DMS114 treated with DMSO at 0.1 percent for 48 hours (cell line): ENCODE measurements at regions not wholly inside any gene's neighbourhood (a gene's known extent, or its start where the extent isn't known, plus 50 kb on each side); places are given as distances from the start of the nearest gene placed in this dataset.

ENCODE experiments used
- DNase-seq: peaks from one replicate; lab custom pipeline; 2025; ENCODE audit not compliant: unreplicated experiment; lab: John Stamatoyannopoulos, UW

DNA sequence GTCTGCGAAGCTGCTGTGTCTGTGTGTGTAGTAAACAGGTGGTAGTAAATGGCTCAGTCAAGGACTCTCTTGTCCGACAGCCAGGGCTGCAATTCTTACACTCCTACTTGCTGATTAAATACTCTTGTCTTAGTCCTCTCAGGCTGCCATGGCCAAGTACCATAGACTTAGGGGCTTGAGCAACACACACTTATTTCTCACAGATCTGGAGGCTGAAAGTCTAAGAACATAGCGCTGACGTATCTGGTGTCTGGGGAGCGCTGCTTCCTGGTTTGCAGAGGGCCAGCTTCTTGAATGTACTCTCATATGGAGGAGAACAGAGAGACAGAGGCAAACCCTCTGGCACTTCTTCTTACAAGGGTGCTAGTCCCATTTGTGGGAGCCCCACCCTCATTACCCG, 411.0 kb downstream of the MED10 start:
- no peak for DNase-seq

GRCh38 chr5:5965132-5965531, 413.2 kb downstream of the MED10 start:
- no peak for DNase-seq

DNA sequence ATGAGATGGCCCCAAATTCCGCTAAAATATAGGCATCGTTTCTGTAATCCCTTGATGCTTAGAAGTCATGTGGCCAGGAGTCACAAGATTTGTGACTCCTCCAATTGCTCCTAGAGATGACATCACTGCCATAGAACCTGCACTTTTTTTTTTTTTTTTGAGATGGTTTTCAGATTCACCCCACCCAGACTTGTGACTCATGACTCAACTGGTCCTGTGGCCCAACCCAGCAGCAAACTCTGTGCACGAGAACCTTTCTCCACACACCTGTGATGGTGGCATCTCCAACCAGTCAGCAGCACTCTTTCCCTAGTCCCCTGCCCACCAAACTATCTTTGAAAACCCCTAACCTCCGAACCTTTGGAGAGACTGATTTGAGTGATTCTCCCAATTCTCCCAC, 414.0 kb downstream of the MED10 start:
- no peak for DNase-seq

GRCh38 chr5:5957737-5958136, 420.6 kb downstream of the MED10 start:
- DNase-seq, result no peak

DNA sequence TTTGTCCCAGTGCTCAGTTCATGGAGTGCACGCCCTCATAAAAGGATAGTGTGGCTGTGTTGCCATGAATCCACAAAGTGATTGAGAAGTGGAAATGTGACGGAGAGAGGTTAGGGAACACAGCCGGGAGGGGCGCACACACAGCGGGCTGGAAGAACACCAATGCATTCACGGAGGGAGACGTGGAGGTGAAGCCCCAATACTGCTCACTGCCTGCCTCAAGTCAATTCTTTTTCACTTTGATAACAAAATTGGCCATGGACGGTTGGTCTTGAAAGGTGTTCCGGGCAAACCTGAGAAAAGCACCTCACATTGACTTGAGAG, 424.1 kb downstream of the MED10 start:
- DNase-seq, result no peak

DNA sequence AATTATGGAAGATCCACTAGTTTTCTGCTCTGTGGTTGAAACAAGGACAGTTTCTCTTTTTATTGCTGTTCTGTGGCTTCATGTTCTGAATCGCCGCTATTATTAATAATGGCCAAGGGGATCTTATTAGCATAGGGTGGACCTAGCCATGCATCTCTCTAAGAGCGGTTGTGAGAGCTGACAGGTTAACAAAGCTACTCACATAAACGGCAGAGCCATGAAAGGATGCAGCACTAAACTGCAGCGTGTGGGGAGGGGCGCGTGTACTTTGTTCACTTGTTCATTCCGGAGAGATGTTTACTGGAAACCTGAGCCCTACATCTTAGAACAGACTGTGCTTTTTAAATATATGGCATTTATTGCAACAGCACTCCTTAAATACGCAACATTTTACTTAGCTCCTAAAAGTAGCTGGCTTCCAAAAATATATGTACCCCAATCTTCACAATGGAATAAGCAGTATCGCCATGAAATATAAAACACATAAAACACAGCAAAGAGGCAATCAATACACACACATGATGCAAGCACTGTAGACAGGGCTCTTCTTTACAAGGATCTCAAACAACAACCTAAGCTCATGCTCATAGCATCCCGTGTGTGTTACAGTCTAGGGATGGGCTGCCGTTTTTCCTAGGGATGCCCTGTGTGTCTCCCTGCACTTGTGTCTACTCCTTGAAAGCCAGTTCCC, 424.6 kb downstream of the MED10 start:
- DNase-seq, result no peak

DNA sequence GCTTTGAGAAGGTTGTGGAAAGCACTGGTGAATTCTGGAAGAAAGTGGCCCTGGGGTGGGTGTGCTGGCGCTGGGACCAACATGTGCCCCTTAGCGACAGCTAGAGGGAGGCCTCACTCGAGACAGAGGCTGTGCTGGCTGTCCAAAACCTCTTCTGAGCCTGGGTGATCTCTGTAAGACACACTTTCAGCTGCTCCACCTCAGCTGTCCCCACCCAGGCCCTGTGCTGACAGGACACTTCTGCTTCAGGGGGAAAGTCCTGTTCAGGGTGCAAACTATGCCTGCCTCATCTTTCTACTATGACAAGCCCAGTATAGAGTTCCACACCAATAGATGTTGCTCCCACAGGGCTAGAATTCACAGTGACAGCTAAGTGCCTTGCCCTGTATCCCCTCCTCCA, 426.4 kb downstream of the MED10 start:
- no peak for DNase-seq

DNA sequence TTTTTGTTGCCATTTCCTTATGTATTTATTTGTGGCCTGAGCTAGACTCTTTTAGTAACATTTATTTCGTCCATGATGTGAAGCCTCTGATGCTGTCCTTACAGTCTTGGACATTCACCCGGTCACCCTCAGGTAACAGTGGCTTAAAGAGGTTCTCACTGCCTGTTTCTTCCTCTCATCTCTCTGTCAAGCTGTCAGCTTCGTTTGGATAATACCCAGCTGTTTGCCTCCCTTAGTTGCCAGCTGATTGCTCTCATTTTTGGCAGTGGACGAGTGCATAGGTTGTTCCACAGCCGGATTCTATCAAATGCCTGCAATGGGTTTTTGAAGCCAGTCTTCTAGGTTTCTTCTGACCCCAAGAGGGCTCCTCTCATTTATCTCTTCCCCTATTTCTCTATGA, 427.7 kb downstream of the MED10 start:
- no peak for DNase-seq

DNA sequence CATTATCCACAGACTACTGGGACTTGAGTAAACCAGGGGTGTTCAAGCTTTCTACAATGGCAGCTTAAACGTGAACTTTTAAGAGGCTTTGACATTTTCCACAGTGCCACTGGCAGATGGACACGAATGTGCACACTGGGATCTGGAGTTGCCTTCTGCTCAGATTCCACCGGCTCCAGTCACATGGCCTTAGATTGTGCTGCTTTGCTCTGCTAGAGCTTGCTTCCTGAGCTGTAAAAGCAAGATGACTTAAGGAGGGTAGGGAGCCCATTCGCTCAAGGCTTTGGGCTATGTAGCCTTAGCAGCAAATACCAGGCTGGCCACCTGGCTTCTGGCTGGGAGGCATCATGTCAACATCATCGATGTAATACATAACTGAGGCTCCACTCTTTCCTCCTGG, 436.9 kb downstream of the MED10 start:
- no peak for DNase-seq

DNA sequence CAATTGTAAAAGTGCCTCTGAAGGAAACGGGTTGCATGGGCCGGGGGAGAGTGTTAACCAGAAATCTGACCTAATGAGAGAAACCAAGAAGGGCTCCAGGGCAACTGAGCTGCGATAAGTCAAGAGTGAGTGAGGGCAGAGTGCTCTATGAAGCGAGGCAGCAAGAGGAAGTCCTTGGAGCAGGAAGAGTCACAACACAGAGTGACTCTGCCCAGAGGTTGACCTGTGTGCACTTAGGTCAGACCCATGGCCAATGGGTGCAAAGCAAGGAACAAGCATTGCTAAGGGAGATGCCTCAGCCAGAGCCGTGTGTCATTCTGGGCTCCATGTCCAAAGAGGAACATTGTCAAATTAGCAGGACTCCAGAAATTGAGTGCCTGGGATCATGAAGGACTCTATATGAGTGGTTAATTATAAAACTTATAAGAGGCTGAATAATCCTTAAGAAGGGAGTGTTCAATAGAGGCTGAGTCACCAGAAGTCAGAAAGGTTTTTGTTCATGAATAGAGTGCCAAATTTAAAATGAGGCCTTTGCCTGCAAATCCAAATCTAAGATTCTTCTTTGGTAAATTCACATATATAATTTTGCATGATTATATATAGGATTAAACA, 438.5 kb downstream of the MED10 start:
- DNase-seq, result no peak

GRCh38 chr5:5933651-5934050, 444.7 kb downstream of the MED10 start:
- no peak for DNase-seq

- no peak for DNase-seq
Measured at GRCh38 chr5:5932824-5933223, 445.5 kb downstream of the MED10 start.

- no peak for DNase-seq
Measured at GRCh38 chr5:5930561-5930960, 447.8 kb downstream of the MED10 start.

DNA sequence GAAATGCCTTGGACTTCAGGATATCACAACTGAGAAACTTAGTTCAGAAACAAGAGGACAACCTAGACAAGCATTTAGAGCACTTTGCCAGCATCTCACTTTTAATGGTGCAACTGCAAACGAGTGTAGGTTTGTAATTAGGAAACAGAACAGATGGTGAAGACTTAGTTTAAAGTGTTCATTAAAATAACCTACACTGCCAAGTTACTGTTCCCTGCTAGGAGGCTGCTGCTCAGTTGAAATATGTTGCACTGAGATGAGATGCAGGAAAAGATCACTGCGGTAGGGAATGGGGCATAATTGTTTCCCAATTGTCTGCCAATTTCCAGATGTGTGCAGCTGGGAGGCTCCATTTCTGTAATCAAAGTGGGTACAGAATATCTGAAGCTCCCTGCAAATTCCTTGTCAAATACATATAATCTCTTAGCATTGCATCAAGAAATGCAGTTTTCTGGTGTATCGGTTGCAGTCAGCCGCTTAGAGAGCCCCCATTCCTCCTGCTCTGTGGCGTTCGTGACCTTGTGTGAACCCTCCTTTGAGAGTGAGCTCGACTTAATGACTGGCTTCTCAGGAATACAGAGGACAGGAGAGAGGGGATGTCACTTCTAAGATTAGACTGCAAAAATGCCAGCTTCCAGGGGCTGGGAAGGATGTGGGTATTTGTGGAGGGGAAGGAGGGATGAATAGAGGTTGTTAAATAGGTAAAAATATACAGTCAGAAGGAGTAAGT, 448.9 kb downstream of the MED10 start:
- DNase-seq, result no peak

- no peak for DNase-seq
Measured at GRCh38 chr5:5925191-5925590, 453.2 kb downstream of the MED10 start.

DNA sequence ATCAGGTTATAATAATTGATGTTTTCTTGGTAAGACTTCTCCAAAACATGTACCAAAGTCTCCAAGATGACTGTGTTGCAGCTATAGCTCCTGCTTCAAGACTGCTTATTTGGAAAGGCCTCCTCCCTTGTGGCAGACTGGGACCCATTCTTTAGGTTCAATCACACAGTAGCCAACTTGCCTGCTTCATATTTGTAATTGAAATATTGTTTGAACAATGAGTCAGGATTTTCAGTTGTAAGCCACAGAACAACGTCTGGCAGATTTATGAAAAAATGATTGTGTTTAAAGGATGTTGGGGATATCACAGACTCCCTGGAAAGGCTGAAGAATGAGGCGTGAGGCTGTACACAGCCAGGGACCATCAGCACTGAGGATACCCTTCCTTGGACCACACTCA, 458.9 kb downstream of the MED10 start:
- DNase-seq, result no peak

- DNase-seq, result no peak
Measured at GRCh38 chr5:5906778-5907177, 471.6 kb downstream of the MED10 start.

GRCh38 chr5:5905186-5905585, 473.2 kb downstream of the MED10 start:
- DNase-seq, result no peak

DNA sequence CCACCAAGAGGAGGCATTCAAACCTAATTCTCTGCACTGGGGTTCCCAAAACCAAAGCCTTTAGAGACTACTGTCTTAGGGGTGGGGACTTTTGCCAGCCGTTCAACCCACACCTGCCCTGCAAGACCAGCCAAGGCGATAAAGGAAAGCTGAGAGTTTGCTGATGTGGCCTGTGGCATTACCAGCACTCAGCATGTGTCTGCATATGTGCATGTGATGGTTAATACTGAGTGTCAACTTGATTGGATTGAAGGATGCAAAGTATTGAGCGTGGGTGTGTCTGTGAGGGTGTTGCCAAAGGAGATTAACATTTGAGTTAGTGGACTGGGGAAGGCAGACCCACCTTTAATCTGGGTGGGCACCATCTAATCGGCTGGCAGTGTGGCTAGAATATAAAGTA, 474.2 kb downstream of the MED10 start:
- no peak for DNase-seq

- no peak for DNase-seq
Measured at GRCh38 chr5:5902678-5903646, 475.4 kb downstream of the MED10 start.

DNA sequence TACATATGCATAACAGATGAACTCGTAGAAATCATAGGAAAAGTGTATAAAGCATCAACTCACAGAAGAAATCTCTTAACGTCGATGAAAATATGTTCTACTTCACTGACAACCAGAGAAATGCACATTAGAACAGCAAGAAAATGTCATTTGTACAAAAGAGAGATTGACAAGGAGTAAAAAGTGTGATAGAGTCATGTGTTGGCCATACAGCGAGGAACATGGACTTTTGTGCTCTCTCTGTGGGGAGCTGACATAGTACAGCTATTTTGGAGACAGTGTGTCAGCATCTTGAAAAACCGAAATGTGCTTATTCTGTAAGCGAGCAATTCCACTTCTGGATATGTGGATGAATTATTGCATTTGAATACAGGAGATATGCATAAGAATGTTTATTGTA, 477.9 kb downstream of the ICE1 start:
- no peak for DNase-seq
